B cell (primary cell): ENCODE measurements at regions not wholly inside any gene's neighbourhood (a gene's known extent, or its start where the extent isn't known, plus 50 kb on each side); places are given as distances from the start of the nearest gene placed in this dataset.

Experiments used
- ATAC-seq: fragments of 200-7000 bp; cut with Tn5 transposase; one replicate; pipeline ENCODE4 v1.10.0; 2021; ENCODE audit warnings: low read depth, mild to moderate bottlenecking, moderate number of reproducible peaks, moderate library complexity
- CTCF ChIA-PET: fragments of 350-600 bp; sonication (Branson Sonifier 250); formaldehyde crosslinking; loops from one replicate; lab custom pipeline; 2021; ENCODE audit warnings: antibody characterized with exemption, inconsistent platforms; lab: Charles Lee
- POLR2A ChIA-PET: fragments of 350-600 bp; sonication (Branson Sonifier 250); formaldehyde crosslinking; loops from one replicate; lab custom pipeline; 2021; ENCODE audit warnings: antibody characterized with exemption; lab: Charles Lee
- DNase-seq: peaks from one replicate; pipeline ENCODE4 v3.0.0; 2013
- H2AFZ ChIP-seq: 2 replicates; pipeline ENCODE4 v1.6.1; 2012; ENCODE audit warnings: mild to moderate bottlenecking, low read depth, low read length; ENCODE audit not compliant: insufficient read depth, poor library complexity, severe bottlenecking
- H3K27ac ChIP-seq, 2 donors: 1 replicate in 1 of 2; 2 replicates in 1 of 2; pipeline ENCODE4 v1.5.1; 2012 to 2013; ENCODE audit warnings: low read length in 2 of 2, mild to moderate bottlenecking in 2 of 2, moderate library complexity in 1 of 2
- H3K27me3 ChIP-seq, 4 experiments: fragments of 200-600 bp in 1 of 4; sonication (generic) in 1 of 4; replicated peaks in 1 of 4; 1 replicate in 2 of 4; 2 replicates in 2 of 4; pipeline versions ENCODE4 v1.6.1 to v1.7.0; 2013 to 2016; ENCODE audit warnings: low read length in 3 of 4, mild to moderate bottlenecking in 2 of 4, mixed read lengths in 1 of 4, moderate library complexity in 1 of 4; ENCODE audit not compliant: insufficient read depth in 4 of 4, control insufficient read depth in 3 of 4; ENCODE audit errors: control extremely low read depth in 1 of 4
- H3K36me3 ChIP-seq, 2 experiments: replicated peaks in 1 of 2; 1 replicate in 1 of 2; 2 replicates in 1 of 2; pipeline versions ENCODE4 v1.6.1 to v1.7.1; 2013; ENCODE audit warnings: low read length in 1 of 2; ENCODE audit not compliant: insufficient read depth in 2 of 2, control insufficient read depth in 1 of 2; ENCODE audit errors: control extremely low read depth in 1 of 2, extremely low read depth in 1 of 2
- H3K4me1 ChIP-seq, 2 donors: fragments of 200-600 bp in 1 of 2; sonication (generic) in 1 of 2; 1 replicate in 1 of 2; 2 replicates in 1 of 2; pipeline versions ENCODE4 v1.5.1 to v1.6.1; 2013 to 2017; ENCODE audit warnings: low read length in 2 of 2; ENCODE audit not compliant: control insufficient read depth in 2 of 2, insufficient read depth in 2 of 2
- H3K4me2 ChIP-seq: replicated peaks from 2 replicates; pipeline ENCODE3; 2012; ENCODE audit warnings: mild to moderate bottlenecking, low read depth, low read length; ENCODE audit not compliant: poor library complexity, severe bottlenecking
- H3K4me3 ChIP-seq, 5 experiments: fragments of 200-600 bp in 1 of 5; sonication (generic) in 1 of 5; 1 replicate in 3 of 5; 2 replicates in 2 of 5; pipeline versions ENCODE4 v1.5.1 to v1.7.0; 2011 to 2016; ENCODE audit warnings: low read length in 4 of 5, mild to moderate bottlenecking in 4 of 5, low read depth in 2 of 5, control low read depth in 1 of 5, moderate library complexity in 1 of 5; ENCODE audit not compliant: insufficient read depth in 1 of 5; ENCODE audit errors: control extremely low read depth in 1 of 5, extremely low read depth in 1 of 5
- H3K79me2 ChIP-seq: fragments of 200-600 bp; sonication (generic); one replicate; pipeline ENCODE4 v1.6.0; 2016; ENCODE audit warnings: low read length; ENCODE audit not compliant: control insufficient read depth, insufficient read depth
- H3K9ac ChIP-seq: fragments of 200-600 bp; sonication (generic); 2 replicates; pipeline ENCODE4 v1.6.1; 2017; ENCODE audit warnings: mild to moderate bottlenecking, low read length, moderate library complexity
- H3K9me3 ChIP-seq, 3 donors: one replicate each; pipeline versions ENCODE4 v1.6.1 to v1.7.1; 2013; ENCODE audit warnings: low read length in 2 of 3; ENCODE audit not compliant: control insufficient read depth in 2 of 3, insufficient read depth in 1 of 3; ENCODE audit errors: control extremely low read depth in 1 of 3
- H4K20me1 ChIP-seq: 2 replicates; pipeline ENCODE4 v1.6.0; 2012; ENCODE audit warnings: mild to moderate bottlenecking, low read length; ENCODE audit not compliant: insufficient read depth, control insufficient read depth, poor library complexity, severe bottlenecking
- H3K27ac Mint-ChIP-seq: one replicate; pipeline ENCODE4 v1.8.0; 2021; ENCODE audit warnings: mixed read lengths
- H3K27me3 Mint-ChIP-seq: one replicate; pipeline ENCODE4 v1.8.0; 2021; ENCODE audit warnings: mixed read lengths
- H3K4me1 Mint-ChIP-seq: one replicate; pipeline ENCODE4 v1.8.0; 2021; ENCODE audit warnings: mixed read lengths
- H3K4me3 Mint-ChIP-seq: one replicate; pipeline ENCODE4 v1.8.0; 2021; ENCODE audit warnings: mixed read lengths
- H3K9me3 Mint-ChIP-seq: one replicate; pipeline ENCODE4 v1.8.0; 2022; ENCODE audit warnings: mixed read lengths; ENCODE audit not compliant: insufficient read depth
- EZH2 ChIP-seq: IDR thresholded peaks from 2 replicates; pipeline ENCODE4 v1.6.1; 2012; ENCODE audit warnings: borderline replicate concordance, low read depth, mild to moderate bottlenecking, moderate library complexity, low read length; ENCODE audit not compliant: insufficient read depth, poor library complexity, severe bottlenecking
- WGBS: methylation state at CpG from one replicate; pipeline ENCODE4 v1.1.5; 2013; ENCODE audit warnings: missing lambda C conversion rate; ENCODE audit not compliant: insufficient coverage; 5-methylcytosine and 5-hydroxymethylcytosine counted together
- intact Hi-C: fragments of 100-400 bp; cut with micrococcal nuclease; formaldehyde crosslinking; loops from one replicate; pipeline ENCODE4 v1.10.0; 2022
- TF ChIP-seq, protein P1 (sequence below): fragments of 200-600 bp; IDR thresholded peaks from one replicate; pipeline ENCODE4 v1.8.0; 2022; ENCODE audit warnings: antibody characterized with exemption, mild to moderate bottlenecking

DNA sequence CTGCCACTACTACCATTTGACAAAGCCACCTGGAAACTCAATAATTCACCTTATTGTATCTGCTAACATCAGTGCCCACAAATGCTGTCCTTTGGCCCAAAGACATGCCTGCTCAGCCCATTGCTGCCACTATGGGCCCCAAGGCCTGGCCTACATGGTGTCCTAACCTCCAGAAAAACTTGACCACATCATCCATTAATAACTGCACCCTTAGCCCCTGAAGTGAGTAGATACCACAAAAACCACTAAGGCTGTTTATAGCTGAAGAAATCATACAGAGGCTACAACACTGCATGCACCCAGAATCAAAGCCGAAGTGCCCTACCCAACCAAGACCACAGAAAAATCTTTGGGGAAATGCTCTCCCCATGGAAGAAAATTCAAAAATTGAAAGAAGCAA, 932.8 kb upstream of the SLITRK6 start:
- Histone ChIP-seq H3K27me3 (no peaks in the 10 kb centered on the region), H3K36me3 (no peaks in the 10 kb centered on the region), H3K79me2 (no peaks in the 10 kb centered on the region), H3K4me2 (no peak overlapping the region), H4K20me1 (no peaks in the 10 kb centered on the region), H3K4me3 (no peak overlapping the region), H3K9ac (no peak overlapping the region), H3K9me3 (peaks cover 0 to 19% (median 0%) of the 10 kb centered on the region in 3 donors), H2AFZ (no peak overlapping the region), H3K4me1 (no peaks in the 10 kb centered on the region), H3K27ac (no peak overlapping the region)
- H3K4me3 Mint-ChIP-seq: no peak overlapping the region
- peaks cover 10% of the 10 kb centered on the region for H3K9me3 Mint-ChIP-seq
- ATAC-seq (no peak), DNase-seq (no peak)
- TF ChIP-seq, protein P1, sequence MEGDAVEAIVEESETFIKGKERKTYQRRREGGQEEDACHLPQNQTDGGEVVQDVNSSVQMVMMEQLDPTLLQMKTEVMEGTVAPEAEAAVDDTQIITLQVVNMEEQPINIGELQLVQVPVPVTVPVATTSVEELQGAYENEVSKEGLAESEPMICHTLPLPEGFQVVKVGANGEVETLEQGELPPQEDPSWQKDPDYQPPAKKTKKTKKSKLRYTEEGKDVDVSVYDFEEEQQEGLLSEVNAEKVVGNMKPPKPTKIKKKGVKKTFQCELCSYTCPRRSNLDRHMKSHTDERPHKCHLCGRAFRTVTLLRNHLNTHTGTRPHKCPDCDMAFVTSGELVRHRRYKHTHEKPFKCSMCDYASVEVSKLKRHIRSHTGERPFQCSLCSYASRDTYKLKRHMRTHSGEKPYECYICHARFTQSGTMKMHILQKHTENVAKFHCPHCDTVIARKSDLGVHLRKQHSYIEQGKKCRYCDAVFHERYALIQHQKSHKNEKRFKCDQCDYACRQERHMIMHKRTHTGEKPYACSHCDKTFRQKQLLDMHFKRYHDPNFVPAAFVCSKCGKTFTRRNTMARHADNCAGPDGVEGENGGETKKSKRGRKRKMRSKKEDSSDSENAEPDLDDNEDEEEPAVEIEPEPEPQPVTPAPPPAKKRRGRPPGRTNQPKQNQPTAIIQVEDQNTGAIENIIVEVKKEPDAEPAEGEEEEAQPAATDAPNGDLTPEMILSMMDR: no peak
- no peak for TF ChIP-seq EZH2
- 80% methylated on average over 1 of the region's 1 CpG for WGBS
- ChIA-PET CTCF (no interaction called here), POLR2A (no interaction called here)
- no peaks in the 10 kb centered on the region for H3K4me1 Mint-ChIP-seq
- no peaks in the 10 kb centered on the region for H3K27me3 Mint-ChIP-seq
- intact Hi-C loops: no loop called here
- no peak overlapping the region for H3K27ac Mint-ChIP-seq

DNA sequence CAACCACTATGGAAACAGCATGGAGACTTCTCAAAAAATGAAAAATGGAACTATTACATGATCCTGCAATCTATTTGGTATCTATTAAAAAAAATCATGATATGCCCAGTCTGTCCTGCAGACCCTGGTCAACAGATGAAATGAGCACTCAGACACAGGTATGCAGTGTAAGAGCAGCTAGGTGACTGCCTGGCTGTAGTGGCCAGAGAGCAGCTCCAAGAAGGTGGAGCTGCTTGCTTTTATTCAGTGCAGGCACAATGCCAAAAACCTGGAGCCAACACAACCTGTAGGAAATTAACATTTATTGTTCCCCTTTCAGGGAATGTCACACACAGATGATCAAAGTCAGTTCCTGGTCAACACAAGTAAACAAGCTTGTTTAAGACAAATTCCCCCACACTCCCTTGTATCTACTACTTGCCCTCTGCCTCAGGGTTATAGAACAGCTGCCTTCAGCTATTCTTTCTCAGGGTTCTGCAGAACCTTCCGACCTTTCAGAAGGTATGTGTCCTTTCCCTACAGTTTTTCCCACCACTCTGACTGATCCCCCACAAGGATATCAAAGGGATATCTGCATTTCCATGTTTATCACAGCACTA, 933.7 kb upstream of the SLITRK5 start:
- Histone ChIP-seq H3K79me2 (no peaks in the 10 kb centered on the region), H4K20me1 (no peaks in the 10 kb centered on the region), H3K36me3 (no peaks in the 10 kb centered on the region), H2AFZ (no peak overlapping the region), H3K9ac (no peak overlapping the region), H3K27me3 (no peaks in the 10 kb centered on the region), H3K9me3 (peaks cover 0 to 3% (median 0%) of the 10 kb centered on the region in 3 donors), H3K4me2 (no peak overlapping the region), H3K4me3 (no peak overlapping the region), H3K4me1 (no peaks in the 10 kb centered on the region), H3K27ac (no peak overlapping the region)
- DNase-seq (no peak), ATAC-seq (no peak)
- Mint-ChIP-seq H3K9me3 (peaks cover 10% of the 10 kb centered on the region), H3K27me3 (no peaks in the 10 kb centered on the region), H3K4me3 (no peak overlapping the region), H3K27ac (no peak overlapping the region), H3K4me1 (no peaks in the 10 kb centered on the region)
- CTCF ChIA-PET: no interaction called here
- no CpG with 5 or more reads among the region's 1 CpG for WGBS
- intact Hi-C loops: no loop called here
- TF ChIP-seq EZH2: no peak
- TF ChIP-seq, protein P1: no peak
- POLR2A ChIA-PET: no interaction called here
